DOHH2 (cell line): ENCODE measurements at regions not wholly inside any gene's neighbourhood (a gene's known extent, or its start where the extent isn't known, plus 50 kb on each side); places are given as distances from the start of the nearest gene placed in this dataset.

Experiments
- H3F3A ChIP-seq: fragments of 200-600 bp; sonication (generic), shearing (Covaris generic); 2 replicates; pipeline ENCODE4 v1.6.0; 2016; ENCODE audit warnings: antibody characterized with exemption, mild to moderate bottlenecking; ENCODE audit not compliant: control insufficient read depth, insufficient read depth
- H3K27ac ChIP-seq: fragments of 200-600 bp; sonication (generic); 2 replicates; pipeline ENCODE4 v1.5.1; 2014; ENCODE audit warnings: low read depth, mild to moderate bottlenecking, low read length, moderate library complexity
- H3K27me3 ChIP-seq: fragments of 200-600 bp; sonication (generic); 2 replicates; pipeline ENCODE4 v1.6.1; 2014; ENCODE audit warnings: mild to moderate bottlenecking, low read length, mixed read lengths; ENCODE audit not compliant: control insufficient read depth
- H3K36me3 ChIP-seq: fragments of 200-600 bp; sonication (generic); 2 replicates; pipeline ENCODE4 v1.6.1; 2014; ENCODE audit warnings: mild to moderate bottlenecking, low read length, moderate library complexity, mixed read lengths; ENCODE audit not compliant: control insufficient read depth
- H3K4me1 ChIP-seq: fragments of 200-600 bp; sonication (generic); 2 replicates; pipeline ENCODE4 v1.6.1; 2014; ENCODE audit warnings: mild to moderate bottlenecking, low read length, mixed read lengths; ENCODE audit not compliant: control insufficient read depth
- H3K4me2 ChIP-seq: fragments of 200-600 bp; sonication (generic); 2 replicates; pipeline ENCODE4 v1.6.0; 2014; ENCODE audit warnings: mild to moderate bottlenecking, low read length, moderate library complexity
- H3K4me3 ChIP-seq: fragments of 200-600 bp; sonication (generic); 2 replicates; pipeline ENCODE4 v1.5.1; 2014; ENCODE audit warnings: mild to moderate bottlenecking, low read length, mixed read lengths
- H3K79me2 ChIP-seq: fragments of 200-600 bp; sonication (generic); 2 replicates; pipeline ENCODE4 v1.6.1; 2014; ENCODE audit warnings: mild to moderate bottlenecking, low read length, mixed read lengths; ENCODE audit not compliant: control insufficient read depth
- H3K9me2 ChIP-seq: fragments of 200-600 bp; sonication (generic); replicated peaks from 2 replicates; pipeline ENCODE4 v1.6.1; 2014; ENCODE audit warnings: mild to moderate bottlenecking, low read length, mixed read lengths; ENCODE audit not compliant: control insufficient read depth
- H3K9me3 ChIP-seq: fragments of 200-600 bp; sonication (generic); 2 replicates; pipeline ENCODE4 v1.6.1; 2014; ENCODE audit warnings: antibody characterized with exemption, low read length, mixed read lengths; ENCODE audit not compliant: control insufficient read depth, insufficient read depth
- H4K20me1 ChIP-seq: fragments of 200-600 bp; sonication (generic); 2 replicates; pipeline ENCODE4 v1.6.0; 2014; ENCODE audit warnings: low read depth, mild to moderate bottlenecking, antibody characterized with exemption, low read length, moderate library complexity; ENCODE audit not compliant: control insufficient read depth, insufficient read depth
- CTCF ChIP-seq: fragments of 200-600 bp; sonication (generic); IDR thresholded peaks from one replicate; pipeline ENCODE4 v1.5.1; 2014; ENCODE audit warnings: antibody characterized with exemption, mild to moderate bottlenecking, low read depth, low read length; ENCODE audit not compliant: poor library complexity, severe bottlenecking
- EZH2phosphoT487 ChIP-seq: fragments of 200-600 bp; sonication (generic); IDR thresholded peaks from 2 replicates; pipeline ENCODE4 v1.6.1; 2017; ENCODE audit warnings: borderline replicate concordance, mild to moderate bottlenecking, antibody characterized with exemption, low read length, moderate library complexity, mixed read lengths

- H3K4me2 ChIP-seq, result no peak overlapping the region
- no peak overlapping the region for H3K4me3 ChIP-seq
- no peaks in the 10 kb centered on the region for H3K4me1 ChIP-seq
- no peaks in the 10 kb centered on the region for H4K20me1 ChIP-seq
- H3K36me3 ChIP-seq, result no peaks in the 10 kb centered on the region
- no peaks in the 10 kb centered on the region for H3K27me3 ChIP-seq
- no peaks in the 10 kb centered on the region for H3K9me2 ChIP-seq
- H3K9me3 ChIP-seq, result no peaks in the 10 kb centered on the region
- H3F3A ChIP-seq, result no peaks in the 10 kb centered on the region
- no peak overlapping the region for H3K27ac ChIP-seq
- no peaks in the 10 kb centered on the region for H3K79me2 ChIP-seq
- TF ChIP-seq EZH2phosphoT487 (no peak), CTCF (no peak)
Measured at GRCh38 chr2:223338016-223338415, 264.1 kb downstream of the SCG2 start.

GRCh38 chr2:223357076-223357475 lies 245.1 kb downstream of the SCG2 start:
- Histone ChIP-seq H4K20me1 (no peaks in the 10 kb centered on the region), H3K27ac (no peak overlapping the region), H3K4me3 (no peak overlapping the region), H3K9me3 (no peaks in the 10 kb centered on the region), H3K4me2 (no peak overlapping the region), H3F3A (no peaks in the 10 kb centered on the region), H3K4me1 (no peaks in the 10 kb centered on the region), H3K36me3 (no peaks in the 10 kb centered on the region), H3K79me2 (no peaks in the 10 kb centered on the region), H3K9me2 (no peaks in the 10 kb centered on the region), H3K27me3 (no peaks in the 10 kb centered on the region)
- no peak for TF ChIP-seq CTCF

GRCh38 chr2:223363085-223363484 lies 239.1 kb downstream of the SCG2 start:
- Histone ChIP-seq H3F3A (no peaks in the 10 kb centered on the region), H3K79me2 (no peaks in the 10 kb centered on the region), H3K36me3 (no peaks in the 10 kb centered on the region), H3K27ac (no peak overlapping the region), H3K4me3 (no peak overlapping the region), H3K27me3 (peaks cover 2% of the 10 kb centered on the region; the same call in 1 of the 2 replicates), H3K9me3 (no peaks in the 10 kb centered on the region), H4K20me1 (no peaks in the 10 kb centered on the region), H3K4me1 (no peaks in the 10 kb centered on the region), H3K9me2 (no peaks in the 10 kb centered on the region), H3K4me2 (no peak overlapping the region)
- TF ChIP-seq EZH2phosphoT487, result no peak
- TF ChIP-seq CTCF, result no peak
